ENCODE measurements at regions not wholly inside any gene's neighbourhood (a gene's known extent, or its start where the extent isn't known, plus 50 kb on each side); places are given as distances from the start of the nearest gene placed in this dataset.
A peak's percentile ranks its signal among the peaks of the same experiment; 100 is the strongest.

DNA sequence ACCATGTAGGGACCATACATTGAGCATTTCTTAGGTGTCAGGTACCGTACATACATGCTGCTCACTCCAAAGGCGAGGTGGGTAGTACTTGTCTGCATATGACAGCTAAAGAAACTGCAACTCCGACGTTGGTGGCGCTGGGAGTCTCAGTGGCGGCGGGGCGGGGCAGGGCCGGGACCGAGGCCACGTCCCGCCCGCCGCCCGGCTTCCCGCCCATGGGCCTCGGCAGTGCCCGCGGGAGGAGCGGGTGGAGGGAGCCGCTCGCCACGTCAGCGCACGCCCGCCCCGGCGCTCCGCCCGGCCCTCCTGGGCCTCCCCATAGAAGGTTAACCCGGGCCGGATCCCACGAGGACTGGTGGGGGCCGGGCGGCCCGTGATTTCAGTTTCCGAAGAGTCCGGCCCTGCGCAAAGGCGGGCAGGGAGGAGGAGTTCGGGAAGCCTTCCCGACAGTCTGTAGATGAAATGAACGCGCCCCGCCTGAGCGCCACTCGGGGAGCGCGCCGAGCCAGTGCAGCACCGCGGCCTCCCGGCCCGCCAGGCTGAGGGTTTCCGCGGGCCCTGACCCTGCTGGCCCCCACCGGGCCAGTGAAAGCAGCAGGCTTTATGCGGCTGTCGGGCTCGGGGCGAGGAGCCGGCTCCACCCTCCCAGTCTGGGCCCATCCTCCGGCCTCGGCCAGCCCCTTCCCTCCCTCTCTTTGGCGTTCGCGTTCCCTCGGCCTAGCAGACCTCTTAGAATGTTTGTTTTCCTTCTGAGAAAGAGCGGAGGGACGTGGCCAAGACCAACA, 119.9 kb upstream of the JUN start:
- Histone ChIP-seq H3K4me3 (ENCODE audit: control insufficient read depth in 2 of 3, extremely low read depth in 1 of 3, insufficient read depth in 2 of 3, low read depth in 1 of 3, low read length in 3 of 3) (peak overlapping the region; percentile 36 to 64 (median 40)), H3K79me2 (ENCODE audit: control insufficient read depth, insufficient read depth, low read length) (no peaks in the 10 kb centered on the region), H3K9me3 (ENCODE audit: control insufficient read depth, low read depth, low read length) (no peaks in the 10 kb centered on the region), H2AFZ (ENCODE audit: control insufficient read depth, low read length) (peak overlapping the region; percentile 75), H3K27ac (ENCODE audit: control insufficient read depth, insufficient read depth, low read length) (peak overlapping the region; percentile 55), H3K9ac (ENCODE audit: control insufficient read depth, extremely low read depth, insufficient read depth, low read length) (peak overlapping the region; percentile 81), H3K4me1 (ENCODE audit: control insufficient read depth, extremely low read depth, insufficient read depth, low read length) (peaks cover 14% of the 10 kb centered on the region), H3K4me2 (ENCODE audit: control insufficient read depth, extremely low read depth, insufficient read depth, low read depth, low read length) (peak overlapping the region; percentile 65), H4K20me1 (ENCODE audit: control insufficient read depth, extremely low read depth, insufficient read depth, low read length) (no peaks in the 10 kb centered on the region), H3K27me3 (ENCODE audit: control insufficient read depth, extremely low read depth, insufficient read depth, low read length) (no peaks in the 10 kb centered on the region), H3K36me3 (ENCODE audit: control insufficient read depth in 2 of 2, extremely low read depth in 1 of 2, insufficient read depth in 2 of 2, low read length in 2 of 2) (no peaks in the 10 kb centered on the region), H3K9me1 (ENCODE audit: control insufficient read depth, extremely low read depth, insufficient read depth, low read length) (no peaks in the 10 kb centered on the region)
- TF ChIP-seq EZH2 (IDR thresholded peaks at IDR 0.05; ENCODE audit: low read length) = no peak
- TF ChIP-seq, protein P1, sequence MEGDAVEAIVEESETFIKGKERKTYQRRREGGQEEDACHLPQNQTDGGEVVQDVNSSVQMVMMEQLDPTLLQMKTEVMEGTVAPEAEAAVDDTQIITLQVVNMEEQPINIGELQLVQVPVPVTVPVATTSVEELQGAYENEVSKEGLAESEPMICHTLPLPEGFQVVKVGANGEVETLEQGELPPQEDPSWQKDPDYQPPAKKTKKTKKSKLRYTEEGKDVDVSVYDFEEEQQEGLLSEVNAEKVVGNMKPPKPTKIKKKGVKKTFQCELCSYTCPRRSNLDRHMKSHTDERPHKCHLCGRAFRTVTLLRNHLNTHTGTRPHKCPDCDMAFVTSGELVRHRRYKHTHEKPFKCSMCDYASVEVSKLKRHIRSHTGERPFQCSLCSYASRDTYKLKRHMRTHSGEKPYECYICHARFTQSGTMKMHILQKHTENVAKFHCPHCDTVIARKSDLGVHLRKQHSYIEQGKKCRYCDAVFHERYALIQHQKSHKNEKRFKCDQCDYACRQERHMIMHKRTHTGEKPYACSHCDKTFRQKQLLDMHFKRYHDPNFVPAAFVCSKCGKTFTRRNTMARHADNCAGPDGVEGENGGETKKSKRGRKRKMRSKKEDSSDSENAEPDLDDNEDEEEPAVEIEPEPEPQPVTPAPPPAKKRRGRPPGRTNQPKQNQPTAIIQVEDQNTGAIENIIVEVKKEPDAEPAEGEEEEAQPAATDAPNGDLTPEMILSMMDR (optimal IDR thresholded peaks at IDR 0.05 in 1 of 3, IDR thresholded peaks at IDR 0.05 in 1 of 3, conservative IDR thresholded peaks at IDR 0.05 in 1 of 3; ENCODE audit: extremely low read depth in 1 of 3, insufficient read depth in 2 of 3, low read length in 3 of 3) = peak in 1 of 3 experiments; percentile 10
- DNase-seq (ENCODE audit: low read depth, low spot score) (no peak), FAIRE-seq (no peak)
- dilution Hi-C loops (cut with MboI; ENCODE audit: extremely low pct_ligation_motif_present, low sequenced_read_pairs) = no loop called here

DNA sequence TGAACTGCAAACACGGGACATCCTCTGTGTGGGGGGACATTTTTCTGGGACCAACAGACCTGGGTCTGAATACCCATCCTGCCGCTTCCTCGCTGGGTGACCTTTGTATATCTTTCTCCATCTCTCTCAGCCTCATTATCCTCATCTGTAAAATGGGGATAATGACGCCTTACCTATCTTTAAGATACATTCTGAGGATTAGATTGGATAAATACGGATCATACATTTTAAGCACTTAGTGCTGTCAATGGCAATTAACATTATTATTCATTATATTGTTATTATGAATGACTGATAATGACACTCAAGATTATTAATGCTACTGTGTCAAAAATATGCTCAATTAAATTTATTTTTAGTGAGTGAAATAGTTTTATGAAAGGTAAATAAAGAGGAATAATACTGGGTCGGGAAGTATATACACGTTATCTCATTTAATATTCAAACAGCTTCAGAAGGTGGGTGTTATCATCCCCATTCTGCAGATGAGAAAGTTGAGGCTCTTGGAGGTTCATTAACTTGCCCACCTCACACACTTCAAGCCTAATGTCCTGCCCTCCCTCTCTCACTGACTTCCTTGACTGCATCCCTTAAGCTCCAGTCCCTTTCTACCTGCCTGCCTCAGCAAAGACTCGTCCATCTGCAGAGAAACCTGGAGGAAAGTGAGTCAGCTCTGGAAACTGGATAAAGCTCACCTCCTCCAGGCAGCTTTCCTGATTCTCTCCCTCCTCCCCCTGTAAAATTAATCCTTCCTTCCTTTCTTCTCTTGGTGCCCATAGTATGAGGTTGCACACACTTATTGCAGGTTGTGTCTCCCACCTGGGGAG, 120.7 kb upstream of the JUN start:
- peak overlapping the region; percentile 55 for H3K27ac ChIP-seq (ENCODE audit: control insufficient read depth, insufficient read depth, low read length)
- H3K4me1 ChIP-seq (ENCODE audit: control insufficient read depth, extremely low read depth, insufficient read depth, low read length) = peaks cover 21% of the 10 kb centered on the region
- DNase-seq (ENCODE audit: low read depth, low spot score) = no peak
- peak overlapping the region; percentile 81 for H3K9ac ChIP-seq (ENCODE audit: control insufficient read depth, extremely low read depth, insufficient read depth, low read length)
- no peaks in the 10 kb centered on the region for H3K79me2 ChIP-seq (ENCODE audit: control insufficient read depth, insufficient read depth, low read length)
- no peaks in the 10 kb centered on the region for H4K20me1 ChIP-seq (ENCODE audit: control insufficient read depth, extremely low read depth, insufficient read depth, low read length)
- TF ChIP-seq EZH2 (IDR thresholded peaks at IDR 0.05; ENCODE audit: low read length) = no peak
- TF ChIP-seq, protein P1 (optimal IDR thresholded peaks at IDR 0.05 in 1 of 3, IDR thresholded peaks at IDR 0.05 in 1 of 3, conservative IDR thresholded peaks at IDR 0.05 in 1 of 3; ENCODE audit: extremely low read depth in 1 of 3, insufficient read depth in 2 of 3, low read length in 3 of 3) = no peak
- peak overlapping the region; percentile 71 for H2AFZ ChIP-seq (ENCODE audit: control insufficient read depth, low read length)
- no peaks in the 10 kb centered on the region for H3K9me1 ChIP-seq (ENCODE audit: control insufficient read depth, extremely low read depth, insufficient read depth, low read length)
- no peak for FAIRE-seq
- H3K4me2 ChIP-seq (ENCODE audit: control insufficient read depth, extremely low read depth, insufficient read depth, low read depth, low read length) = peak overlapping the region; percentile 65
- peak overlapping the region; percentile 36 to 64 (median 40) for H3K4me3 ChIP-seq (ENCODE audit: control insufficient read depth in 2 of 3, extremely low read depth in 1 of 3, insufficient read depth in 2 of 3, low read depth in 1 of 3, low read length in 3 of 3)
- no peaks in the 10 kb centered on the region for H3K36me3 ChIP-seq (ENCODE audit: control insufficient read depth in 2 of 2, extremely low read depth in 1 of 2, insufficient read depth in 2 of 2, low read length in 2 of 2)
- no peaks in the 10 kb centered on the region for H3K9me3 ChIP-seq (ENCODE audit: control insufficient read depth, low read depth, low read length)
- dilution Hi-C loops (cut with MboI; ENCODE audit: extremely low pct_ligation_motif_present, low sequenced_read_pairs) = no loop called here
- no peaks in the 10 kb centered on the region for H3K27me3 ChIP-seq (ENCODE audit: control insufficient read depth, extremely low read depth, insufficient read depth, low read length)
